ENCODE measurements at regions not wholly inside any gene's neighbourhood (a gene's known extent, or its start where the extent isn't known, plus 50 kb on each side); places are given as distances from the start of the nearest gene placed in this dataset.

- Histone ChIP-seq H3K27ac (no peak overlapping the region), H2AFZ (no peak overlapping the region), H3K79me2 (ENCODE audit: low read depth) (no peaks in the 10 kb centered on the region), H3F3A (ENCODE audit: insufficient read depth, low read depth) (no peaks in the 10 kb centered on the region), H3K9me3 (ENCODE audit: insufficient read depth, low read depth) (no peaks in the 10 kb centered on the region), H3K4me1 (replicated peaks; ENCODE audit: insufficient read depth) (0 out of 2 replicates have a peak, but pooled peaks cover 8% of the 10 kb centered on the region), H3K27me3 (ENCODE audit: insufficient read depth, low read depth) (no peaks in the 10 kb centered on the region), H3K4me2 (no peak overlapping the region), H3K36me3 (ENCODE audit: low read depth) (no peaks in the 10 kb centered on the region), H3K9me2 (ENCODE audit: insufficient read depth) (no peaks in the 10 kb centered on the region), H3K4me3 (no peak overlapping the region), H4K20me1 (ENCODE audit: insufficient read depth) (no peaks in the 10 kb centered on the region)
- no peak for DNase-seq
- POLR2A ChIA-PET (ENCODE audit: unreplicated experiment), result no interaction called here
- TF ChIP-seq EZH2 (IDR thresholded peaks at IDR 0.05; ENCODE audit: low read depth), result no peak
- no peak for TF ChIP-seq CTCF (conservative IDR thresholded peaks at IDR 0.05)
- intact Hi-C loops (cut with micrococcal nuclease; ENCODE audit: unreplicated experiment), result no loop called here
- CTCF ChIA-PET, result no interaction called here
- BruUV-seq (replicated peaks), result no TSS peak
Observed at GRCh38 chr4:156497486-156497885, 474.1 kb downstream of the PDGFC start.

GRCh38 chr4:156496797-156497196 is 474.8 kb downstream of the PDGFC start:
- no peak overlapping the region for H2AFZ ChIP-seq
- no peak for TF ChIP-seq EZH2 (IDR thresholded peaks at IDR 0.05; ENCODE audit: low read depth)
- no peak for TF ChIP-seq CTCF (conservative IDR thresholded peaks at IDR 0.05)
- H3K79me2 ChIP-seq (ENCODE audit: low read depth), result no peaks in the 10 kb centered on the region
- no TSS peak for BruUV-seq (replicated peaks)
- intact Hi-C loops (cut with micrococcal nuclease; ENCODE audit: unreplicated experiment), result no loop called here
- no peaks in the 10 kb centered on the region for H4K20me1 ChIP-seq (ENCODE audit: insufficient read depth)
- CTCF ChIA-PET, result no interaction called here
- POLR2A ChIA-PET (ENCODE audit: unreplicated experiment), result no interaction called here
- H3K9me3 ChIP-seq (ENCODE audit: insufficient read depth, low read depth), result no peaks in the 10 kb centered on the region
- no peaks in the 10 kb centered on the region for H3K27me3 ChIP-seq (ENCODE audit: insufficient read depth, low read depth)
- 0 out of 2 replicates have a peak, but pooled peaks cover 8% of the 10 kb centered on the region for H3K4me1 ChIP-seq (replicated peaks; ENCODE audit: insufficient read depth)
- no peaks in the 10 kb centered on the region for H3K9me2 ChIP-seq (ENCODE audit: insufficient read depth)
- no peaks in the 10 kb centered on the region for H3K36me3 ChIP-seq (ENCODE audit: low read depth)
- no peak overlapping the region for H3K4me3 ChIP-seq
- H3F3A ChIP-seq (ENCODE audit: insufficient read depth, low read depth), result no peaks in the 10 kb centered on the region
- no peak overlapping the region for H3K27ac ChIP-seq
- no peak for DNase-seq
- H3K4me2 ChIP-seq, result no peak overlapping the region

- peak in 1 of 2 experiments; percentile 35 for DNase-seq
- H3K4me1 ChIP-seq (replicated peaks; ENCODE audit: insufficient read depth), result 0 out of 2 replicates have a peak, but pooled peaks cover 8% of the 10 kb centered on the region
- H3F3A ChIP-seq (ENCODE audit: insufficient read depth, low read depth), result no peaks in the 10 kb centered on the region
- intact Hi-C loops (cut with micrococcal nuclease; ENCODE audit: unreplicated experiment), result no loop called here
- H3K79me2 ChIP-seq (ENCODE audit: low read depth), result no peaks in the 10 kb centered on the region
- no peak overlapping the region for H2AFZ ChIP-seq
- CTCF ChIA-PET, result no interaction called here
- TF ChIP-seq EZH2 (IDR thresholded peaks at IDR 0.05; ENCODE audit: low read depth), result no peak
- no peak for TF ChIP-seq CTCF (conservative IDR thresholded peaks at IDR 0.05)
- H4K20me1 ChIP-seq (ENCODE audit: insufficient read depth), result no peaks in the 10 kb centered on the region
- no peaks in the 10 kb centered on the region for H3K36me3 ChIP-seq (ENCODE audit: low read depth)
- no TSS peak for BruUV-seq (replicated peaks)
- POLR2A ChIA-PET (ENCODE audit: unreplicated experiment), result no interaction called here
- H3K27ac ChIP-seq, result no peak overlapping the region
- H3K27me3 ChIP-seq (ENCODE audit: insufficient read depth, low read depth), result no peaks in the 10 kb centered on the region
- no peaks in the 10 kb centered on the region for H3K9me3 ChIP-seq (ENCODE audit: insufficient read depth, low read depth)
- H3K9me2 ChIP-seq (ENCODE audit: insufficient read depth), result no peaks in the 10 kb centered on the region
- no peak overlapping the region for H3K4me2 ChIP-seq
- H3K4me3 ChIP-seq, result no peak overlapping the region
Observed at GRCh38 chr4:156495836-156496235, 475.8 kb downstream of the PDGFC start.
